K562 (cell line): ENCODE measurements at regions not wholly inside any gene's neighbourhood (a gene's known extent, or its start where the extent isn't known, plus 50 kb on each side); places are given as distances from the start of the nearest gene placed in this dataset.

Source experiments
- CHD7 ChIP-seq: fragments of 200-600 bp; sonication (generic); IDR thresholded peaks from one replicate; pipeline ENCODE4 v1.6.1; 2012; ENCODE audit warnings: mild to moderate bottlenecking, low read depth, low read length, inconsistent platforms
- EP300 ChIP-seq: IDR thresholded peaks from 2 replicates; pipeline ENCODE4 v1.6.1; 2012; ENCODE audit warnings: low read length, improper control_type of control experiment
- EP400 ChIP-seq: fragments of 450-650 bp; IDR thresholded peaks from 2 replicates; pipeline ENCODE4 v1.6.1; 2017; ENCODE audit warnings: antibody characterized with exemption, mild to moderate bottlenecking, moderate library complexity
- JUNB ChIP-seq: fragments of 450-650 bp; formaldehyde crosslinking; conservative IDR thresholded peaks from 2 replicates; pipeline ENCODE4 v1.4.0; 2020; ENCODE audit warnings: mild to moderate bottlenecking
- MLX ChIP-seq, 2 experiments: fragments of 450-650 bp in 1 of 2; sonication (generic) in 1 of 2; formaldehyde crosslinking; conservative IDR thresholded peaks; 2 replicates each; pipeline versions ENCODE4 v1.4.0 to v1.8.1; 2020 to 2022; ENCODE audit warnings: mild to moderate bottlenecking in 1 of 2, missing genetic modification reagents in 1 of 2
- SLC30A9 ChIP-seq: fragments of 250-450 bp; sonication (Bioruptor Pico); IDR thresholded peaks from 2 replicates; pipeline ENCODE4 v1.8.0; 2022; ENCODE audit warnings: mild to moderate bottlenecking, moderate library complexity
- XRCC3 ChIP-seq: fragments of 450-650 bp; IDR thresholded peaks from 2 replicates; pipeline ENCODE4 v1.6.1; 2017; ENCODE audit warnings: mild to moderate bottlenecking, moderate library complexity
- ZNF507 ChIP-seq: conservative IDR thresholded peaks from 2 replicates; pipeline ENCODE4 v1.6.1; 2017; ENCODE audit warnings: missing genetic modification characterization, missing compliant biosample characterization
- ZNF717 ChIP-seq: fragments of 250-450 bp; sonication (Bioruptor Pico); IDR thresholded peaks from 2 replicates; pipeline ENCODE4 v1.5.0; 2021

- TF ChIP-seq CHD7 (no peak), ZNF717 (CRISPR knock-in tag) (no peak), SLC30A9 (no peak), EP400 (no peak), ZNF507 (no peak), MLX (CRISPR knock-in tag; conservative IDR thresholded peaks at IDR 0.05) (no peak), JUNB (no peak), EP300 (no peak), XRCC3 (no peak)
Observed at GRCh38 chr7:122203814-122204213, 59.8 kb upstream of the AASS start (continued).
